HG02981 (cell line): ENCODE measurements at regions not wholly inside any gene's neighbourhood (a gene's known extent, or its start where the extent isn't known, plus 50 kb on each side); places are given as distances from the start of the nearest gene placed in this dataset.

ENCODE experiments used
- ATAC-seq: cut with Tn5 transposase; IDR thresholded peaks from one replicate; pipeline ENCODE4 v1.9.1; 2021; ENCODE audit warnings: mild to moderate bottlenecking, moderate library complexity; ENCODE audit not compliant: unreplicated experiment

DNA sequence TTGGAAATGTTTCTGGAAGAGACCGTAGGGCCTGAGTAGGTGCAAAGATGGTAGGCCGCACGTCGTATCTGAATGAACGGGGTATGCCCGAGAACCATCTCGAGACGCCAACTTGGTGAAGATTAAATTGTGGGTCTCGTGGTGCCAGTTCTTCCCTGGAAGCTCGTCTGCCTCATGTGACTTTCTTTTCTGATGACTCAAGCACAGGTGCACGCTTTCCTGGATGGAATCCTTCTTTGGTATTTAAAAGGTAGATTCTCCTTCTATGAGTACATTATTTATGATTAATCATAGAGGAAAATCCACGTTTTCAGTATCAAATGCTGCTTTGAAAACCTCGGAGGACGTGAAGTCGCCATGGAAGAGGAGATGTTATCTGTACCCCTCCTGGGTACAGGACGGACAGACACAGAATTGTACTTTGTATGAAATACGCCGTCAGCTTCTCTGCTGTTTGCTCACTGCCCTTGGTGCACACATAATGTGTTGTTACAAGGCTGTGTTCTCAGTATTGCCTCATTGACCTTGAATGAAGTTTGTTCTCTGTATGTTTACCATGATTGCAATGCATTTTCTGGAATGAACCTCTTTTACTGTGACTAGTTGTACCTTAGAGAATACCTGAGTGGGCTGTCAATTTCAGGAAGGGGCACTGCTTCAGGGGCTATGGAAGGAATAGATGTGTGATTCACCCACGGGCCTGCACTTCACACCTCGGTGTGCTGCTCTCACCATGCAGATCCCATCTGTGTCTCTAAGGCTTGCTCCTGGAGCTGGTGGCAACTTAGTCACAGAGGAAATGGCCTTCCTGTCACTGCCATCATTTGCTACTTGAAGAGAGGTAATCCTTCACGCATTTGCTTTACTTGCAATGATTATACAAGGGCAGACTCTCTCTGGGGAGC is 137.3 kb upstream of the RTL1 start:
- ATAC-seq: no peak

DNA sequence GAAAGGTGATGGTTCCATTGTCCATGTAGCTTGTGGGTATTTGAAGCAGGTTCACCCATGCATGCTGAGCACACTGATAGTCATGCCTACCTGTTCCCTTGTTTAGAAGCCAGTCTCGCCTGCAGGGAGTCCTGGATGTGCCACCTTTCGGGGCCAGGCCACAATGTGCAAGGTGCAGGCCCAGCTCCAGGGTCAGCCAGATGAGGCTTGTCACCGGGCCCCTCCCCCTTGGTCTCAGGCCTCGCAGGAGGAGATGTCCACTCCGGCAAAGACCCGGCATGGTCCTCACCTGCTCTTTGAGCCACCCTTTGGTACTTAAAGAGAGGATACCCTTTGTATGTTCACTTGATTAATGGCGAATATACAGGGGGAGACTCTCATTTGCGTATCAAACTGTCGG is 140.4 kb upstream of the RTL1 start:
- ATAC-seq: no peak

DNA sequence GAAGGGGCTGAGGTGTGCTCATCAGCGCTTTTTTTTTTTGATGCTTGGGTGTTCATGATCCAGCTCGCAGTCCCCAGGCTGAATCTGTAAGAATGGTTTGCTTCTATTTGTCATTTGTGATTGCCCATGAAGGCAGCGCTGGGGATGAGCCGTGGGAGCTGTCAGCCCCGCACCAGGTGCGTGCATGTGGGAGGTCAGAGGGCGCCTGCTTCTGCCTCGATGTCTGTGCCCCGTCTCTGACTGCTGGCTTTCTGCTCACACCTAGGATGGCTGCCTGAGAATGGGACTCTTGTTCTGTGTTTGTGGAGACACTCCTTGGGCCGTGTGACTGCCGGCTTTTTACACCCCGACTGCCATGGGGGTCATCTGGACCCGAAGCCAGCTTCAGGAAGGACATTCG is 141.2 kb upstream of the RTL1 start:
- no peak for ATAC-seq

DNA sequence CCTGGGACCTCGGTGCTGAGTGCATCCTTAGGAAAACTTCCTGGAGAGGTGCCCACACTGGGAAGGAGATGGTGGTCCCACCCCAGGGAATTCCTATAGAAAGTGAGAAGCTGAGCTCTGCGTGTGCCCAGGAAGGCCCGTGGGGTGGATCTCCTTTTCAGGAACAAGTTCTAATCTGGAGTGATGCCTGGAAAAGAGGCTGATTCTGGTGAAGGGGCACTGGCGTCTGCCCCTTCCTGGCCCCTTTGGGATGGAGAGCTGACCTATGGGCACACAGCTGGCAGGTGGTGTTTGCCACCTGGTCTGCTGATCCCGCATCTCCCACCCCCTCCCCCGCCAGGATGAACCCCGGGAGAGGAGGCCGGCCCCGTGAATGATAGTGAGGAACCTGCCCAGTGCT is 142.0 kb upstream of the RTL1 start:
- ATAC-seq: no peak

DNA sequence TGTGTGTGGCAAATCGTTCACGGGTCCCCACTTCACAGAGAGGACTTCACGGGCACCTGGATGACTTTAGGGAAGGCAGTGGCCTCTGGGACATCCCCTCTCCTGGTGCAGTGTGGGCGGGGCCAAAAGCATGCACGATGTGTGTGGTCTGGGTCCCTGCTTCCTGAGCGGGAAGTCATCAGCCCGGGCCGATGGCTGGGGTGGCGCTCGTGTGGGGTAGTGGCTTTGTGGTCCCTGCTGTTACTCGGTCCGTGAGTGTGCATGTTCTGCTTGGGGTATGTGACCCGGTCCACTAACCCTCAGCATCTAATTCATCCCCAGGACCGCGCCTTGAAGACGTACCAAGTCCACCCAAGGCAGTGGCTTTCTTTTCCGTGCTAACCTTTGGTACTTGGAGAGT is 142.5 kb upstream of the RTL1 start:
- ATAC-seq: no peak

DNA sequence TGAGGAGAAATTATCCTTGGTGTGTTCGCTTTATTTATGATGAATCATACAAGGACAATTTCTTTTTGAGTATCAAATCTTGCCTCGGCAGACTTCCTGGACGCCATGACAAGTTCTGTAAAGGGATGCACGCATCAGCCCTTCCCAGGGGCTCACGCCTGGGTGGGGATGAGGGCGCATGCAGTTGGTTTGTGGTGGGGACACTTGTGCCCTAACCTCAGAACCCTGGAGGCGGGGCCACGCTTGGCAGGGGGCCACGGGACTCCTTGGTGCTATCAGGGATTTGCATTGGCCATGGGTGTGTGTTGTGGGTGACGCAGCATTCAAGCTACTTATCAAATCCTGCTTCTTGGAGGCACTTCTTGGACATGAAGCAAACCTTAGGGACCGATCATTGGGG is 143.8 kb upstream of the RTL1 start:
- no peak for ATAC-seq

DNA sequence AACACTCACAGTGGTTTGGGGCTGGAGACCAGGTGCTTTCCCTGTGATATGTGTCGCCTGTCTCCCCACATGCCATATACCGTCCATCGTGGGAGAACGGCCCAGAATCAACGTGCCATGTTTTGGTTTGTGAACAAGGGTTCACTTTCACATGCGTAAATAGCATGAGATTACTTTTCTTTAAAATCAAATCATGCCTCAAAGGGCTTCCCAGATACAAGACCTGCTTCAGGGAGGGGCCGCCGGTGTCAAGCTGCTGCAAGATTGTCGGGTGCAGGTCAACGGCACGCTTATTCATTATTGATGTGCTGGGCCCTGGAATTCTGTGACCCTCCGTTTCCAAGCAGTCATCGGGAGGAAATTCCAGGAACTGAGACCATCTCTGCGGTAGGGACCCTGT is 145.2 kb upstream of the RTL1 start:
- ATAC-seq: no peak

DNA sequence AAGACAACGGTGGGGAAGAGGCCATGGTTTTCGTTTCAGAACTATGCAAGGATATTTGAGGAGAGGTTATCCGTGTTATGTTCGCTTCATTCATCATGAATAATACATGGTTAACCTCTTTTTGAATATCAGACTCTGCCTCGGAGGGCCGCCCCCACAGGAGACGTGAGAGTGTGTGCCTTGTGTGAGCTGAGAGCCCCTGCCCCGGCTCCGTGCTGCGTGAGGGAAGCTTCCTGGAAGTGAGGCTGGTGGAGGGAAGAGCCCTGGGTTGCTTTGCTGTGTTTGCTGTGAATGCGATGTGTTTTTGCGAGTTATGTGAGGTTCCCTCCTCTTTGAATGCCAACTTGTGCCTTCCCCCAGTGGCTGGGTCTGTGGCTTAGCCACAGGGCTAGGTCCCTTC is 146.0 kb upstream of the RTL1 start:
- no peak for ATAC-seq

DNA sequence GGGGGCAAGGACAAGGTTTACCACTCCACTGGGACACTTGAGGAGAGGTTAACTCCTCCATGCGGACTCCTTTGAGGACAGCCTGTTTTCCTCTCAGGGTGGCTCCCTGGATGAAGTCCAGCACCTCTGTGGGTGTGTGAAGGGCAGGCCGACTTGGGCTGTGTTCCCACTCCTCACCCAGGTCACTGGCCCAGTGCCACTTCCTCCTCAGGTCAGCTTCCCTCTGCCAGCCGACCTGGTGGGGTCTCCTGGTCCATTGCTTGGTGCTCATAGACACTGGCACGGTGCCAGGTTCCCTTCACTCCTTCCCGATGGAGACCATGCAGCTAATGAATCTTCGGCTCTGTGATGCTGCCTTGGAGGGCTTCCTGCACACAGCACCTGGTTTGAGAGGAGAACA is 146.4 kb upstream of the RTL1 start:
- ATAC-seq: no peak

DNA sequence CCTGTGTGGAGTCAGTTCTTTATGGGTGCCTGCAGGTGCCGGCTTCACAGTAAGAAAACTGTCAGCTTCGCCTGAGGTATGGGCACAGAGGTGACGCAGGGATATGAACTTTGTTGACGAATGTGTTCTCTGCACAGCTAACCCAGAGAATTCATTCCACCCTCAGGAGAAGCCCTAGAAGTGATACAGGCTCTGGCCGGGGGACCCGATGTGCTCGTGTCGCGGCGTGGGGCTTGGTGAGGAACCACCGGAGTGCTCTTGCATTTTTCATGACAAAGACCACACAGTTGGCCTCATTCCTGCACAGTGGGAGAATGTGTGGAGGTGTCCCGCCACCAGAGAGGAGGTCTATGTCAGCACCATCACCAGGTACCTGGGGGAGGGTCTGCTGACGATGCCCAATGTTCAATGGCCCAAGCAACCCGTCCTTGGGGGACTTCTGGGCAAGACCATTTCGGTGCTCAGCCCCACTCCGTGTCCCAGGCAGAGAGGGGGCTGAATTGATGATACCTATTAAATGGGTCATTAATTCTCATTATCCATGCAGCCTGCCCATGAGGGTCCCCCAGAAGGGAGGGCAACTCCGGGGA is 147.5 kb upstream of the RTL1 start:
- ATAC-seq: no peak

DNA sequence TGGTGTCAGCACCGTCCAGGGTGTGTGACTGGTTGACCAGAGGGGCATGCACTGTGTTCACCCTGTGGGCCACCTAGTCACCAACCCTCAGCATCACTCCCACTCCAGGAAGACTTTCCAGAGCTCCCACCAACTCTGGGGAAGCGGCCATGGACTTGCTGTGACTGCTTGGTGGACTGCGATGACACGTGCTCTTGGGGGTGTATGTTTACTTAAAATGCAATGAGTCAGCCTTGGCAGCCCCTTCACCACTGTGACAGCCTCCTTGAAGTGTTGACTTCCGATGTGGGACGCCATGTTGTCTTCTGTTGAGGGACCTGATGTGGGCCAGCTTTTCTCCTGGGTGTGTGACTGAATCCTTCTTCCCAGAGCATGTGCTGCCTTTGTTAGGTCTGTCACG is 151.1 kb upstream of the RTL1 start:
- ATAC-seq: no peak

DNA sequence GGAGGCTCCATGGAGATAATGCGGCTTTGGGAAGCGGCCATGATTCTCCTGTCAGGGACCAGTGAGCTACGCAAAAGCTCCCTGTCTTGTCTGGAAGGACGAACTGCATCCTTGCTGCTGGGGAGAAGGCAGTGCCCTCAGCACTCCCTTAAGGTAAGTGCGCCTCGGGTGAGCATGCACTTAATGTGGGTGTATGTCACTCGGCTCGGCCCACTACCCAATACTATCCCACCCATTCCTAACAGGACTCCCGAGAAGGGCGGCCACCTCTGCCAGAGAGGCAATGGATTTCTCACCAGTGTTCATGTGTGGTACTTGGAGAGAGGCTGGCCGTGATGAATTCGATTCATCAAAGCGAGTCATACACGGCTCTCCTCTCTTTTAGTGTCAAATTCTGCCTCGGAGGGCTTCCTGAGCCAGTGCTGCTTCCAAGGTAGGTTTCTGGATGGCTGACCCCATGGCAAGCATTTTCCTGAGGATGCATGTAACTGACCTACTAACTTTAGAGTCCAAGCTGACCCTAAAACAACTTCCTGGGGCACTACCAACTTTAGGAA is 151.7 kb upstream of the RTL1 start:
- no peak for ATAC-seq

DNA sequence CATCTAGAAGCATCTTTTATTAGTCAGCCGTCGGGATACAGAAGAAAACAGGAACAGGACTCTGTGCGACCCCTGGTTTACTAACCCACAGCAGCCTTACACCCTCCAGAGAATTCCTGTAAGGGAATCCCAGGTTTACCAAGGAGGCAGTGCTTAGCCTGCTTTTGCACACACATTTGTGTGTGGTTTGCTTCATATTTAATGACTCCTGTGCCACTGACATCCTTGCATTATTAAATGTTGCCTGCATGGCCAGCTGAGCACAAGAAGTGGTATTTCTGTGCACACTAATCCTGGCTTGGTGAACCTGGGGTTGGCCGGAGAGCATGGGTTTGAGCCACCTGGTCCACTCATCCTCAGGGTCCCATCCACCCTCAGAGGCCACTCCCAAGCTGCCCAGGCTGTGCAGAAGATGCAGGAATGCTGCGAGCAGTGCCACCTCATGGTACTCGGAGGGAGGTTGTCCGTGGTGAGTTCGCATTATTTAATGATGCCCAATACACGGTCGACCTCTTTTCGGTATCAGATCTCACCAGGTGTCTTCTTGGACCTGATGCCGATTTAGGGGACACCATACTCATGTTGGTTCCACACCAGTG is 152.4 kb upstream of the RTL1 start:
- no peak for ATAC-seq

DNA sequence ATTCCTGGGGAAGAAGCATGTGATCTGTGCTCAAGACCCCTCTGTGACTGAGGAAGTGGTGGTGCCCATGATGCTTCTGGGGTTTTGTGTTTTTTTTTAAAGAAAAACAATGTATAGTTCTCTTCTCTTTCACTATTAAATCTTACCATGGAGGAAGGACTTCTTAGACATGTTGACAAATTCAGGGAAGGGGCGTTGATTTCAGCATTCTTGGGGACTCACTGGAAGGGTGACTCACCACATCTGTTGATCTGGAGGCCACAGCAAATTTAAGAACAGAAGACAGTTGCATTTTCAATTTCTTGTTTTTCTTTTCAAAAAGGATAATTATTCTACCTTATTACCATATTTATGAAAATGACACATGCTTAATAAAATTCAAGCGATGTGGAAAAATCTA is 152.9 kb upstream of the RTL1 start:
- ATAC-seq: no peak

DNA sequence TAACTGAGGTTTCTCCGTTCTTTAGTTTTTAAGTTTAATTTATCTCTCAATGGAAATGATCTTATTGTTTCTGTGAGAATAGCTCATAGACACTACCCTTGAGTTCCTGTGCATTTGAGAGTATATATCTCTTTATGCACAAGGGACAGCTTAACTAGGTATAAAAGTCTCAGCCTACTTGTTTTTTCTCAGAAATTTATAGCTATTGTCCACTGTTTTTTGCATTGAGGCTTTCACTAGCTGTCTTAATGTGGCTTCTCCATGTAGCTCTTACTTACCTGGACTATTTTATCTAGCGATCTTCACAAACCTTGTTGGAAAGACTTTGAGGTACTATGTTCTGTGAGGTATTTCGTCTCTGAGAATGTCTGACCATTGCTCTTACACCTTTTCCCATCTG is 153.9 kb upstream of the RTL1 start:
- ATAC-seq: no peak

DNA sequence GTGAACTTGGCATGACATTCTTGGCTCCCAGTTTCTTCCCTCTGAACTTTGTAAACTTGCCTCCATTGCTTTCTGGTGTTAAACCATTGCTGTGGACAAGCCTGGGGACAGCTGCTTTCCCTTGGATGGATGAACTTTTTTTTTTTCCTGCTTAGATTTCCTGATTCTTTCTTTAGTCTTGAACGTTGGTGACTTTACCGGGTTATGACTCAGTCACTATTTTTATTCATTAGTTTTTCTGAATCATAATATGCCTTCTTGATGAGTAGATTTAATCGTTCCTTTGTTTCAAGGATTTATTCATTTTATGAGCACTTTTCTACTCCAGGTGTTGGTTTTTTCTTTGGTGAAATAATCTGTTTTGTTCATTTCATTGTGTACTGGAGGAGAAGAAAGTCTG is 155.0 kb upstream of the RTL1 start:
- ATAC-seq: no peak

DNA sequence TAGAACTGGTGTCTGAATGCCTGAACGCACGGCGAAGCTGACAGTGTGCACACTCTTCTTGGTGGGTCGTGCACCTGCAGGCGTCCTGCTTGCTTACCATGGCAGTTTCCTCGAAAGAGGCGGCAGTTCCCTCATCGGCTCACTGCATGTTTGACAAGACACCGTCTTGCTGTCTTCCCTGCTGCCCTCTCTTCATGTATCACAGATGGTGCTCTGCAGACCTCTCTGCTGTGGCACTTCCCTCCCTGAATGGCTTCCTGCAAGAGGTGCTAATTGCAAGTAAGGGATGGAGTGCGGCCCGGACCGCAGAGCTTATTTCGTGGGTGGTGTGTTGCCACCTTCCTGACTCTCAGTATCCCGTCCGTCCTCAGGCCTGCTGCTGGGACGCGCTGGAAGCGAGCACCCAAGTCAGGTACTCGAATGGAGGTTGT is 156.7 kb upstream of the RTL1 start:
- no peak for ATAC-seq

DNA sequence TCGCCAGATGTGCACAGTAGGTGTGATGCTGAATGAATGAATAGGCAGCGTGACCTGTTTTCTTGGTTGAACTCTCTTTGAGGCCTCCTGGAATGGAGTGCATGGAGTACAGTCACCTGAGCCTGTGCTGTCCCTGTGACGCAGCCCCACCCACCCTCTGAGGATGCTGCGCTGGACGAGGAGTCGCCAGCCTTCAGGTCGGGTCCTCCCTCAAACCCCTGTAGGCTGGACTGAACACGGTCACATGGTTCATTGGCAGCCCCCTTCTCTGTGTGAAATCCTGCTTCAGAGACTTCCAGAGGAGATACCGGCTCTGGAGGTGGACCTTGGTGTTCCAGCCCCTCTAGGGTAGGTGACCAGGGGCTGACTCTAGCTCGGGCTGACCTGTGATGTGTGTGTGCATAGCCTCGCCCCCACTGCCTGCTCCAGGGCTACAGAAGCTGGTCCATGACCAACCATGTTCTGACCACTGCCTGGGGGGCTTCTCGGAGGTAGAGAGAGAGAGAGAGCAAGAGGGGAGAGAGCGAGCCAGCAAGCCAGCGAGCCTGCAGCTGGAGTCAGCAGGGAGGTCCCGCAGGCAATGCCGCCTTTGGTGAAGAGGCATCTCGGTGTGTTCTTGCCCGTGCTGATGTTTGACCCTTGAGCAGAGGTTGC is 158.0 kb upstream of the RTL1 start:
- ATAC-seq: no peak

DNA sequence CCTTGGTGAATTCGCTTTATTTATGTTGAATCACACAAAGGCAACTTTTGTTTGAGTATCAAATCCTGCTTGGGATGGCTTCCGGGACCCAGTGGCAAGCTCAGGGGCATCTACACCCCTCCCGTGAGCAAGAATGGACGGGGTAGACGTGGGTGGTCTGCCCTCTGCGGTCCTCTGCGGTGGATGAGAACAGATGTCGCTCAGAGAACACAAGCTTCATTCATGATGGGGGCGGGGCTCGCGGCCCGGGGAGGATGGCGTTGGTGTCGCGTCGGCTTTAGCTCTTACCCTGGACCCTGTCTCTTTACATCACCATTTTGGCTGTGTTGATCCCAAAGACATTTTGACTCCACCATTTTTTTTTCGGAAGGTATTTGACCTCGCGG is 158.5 kb upstream of the RTL1 start:
- ATAC-seq: no peak

DNA sequence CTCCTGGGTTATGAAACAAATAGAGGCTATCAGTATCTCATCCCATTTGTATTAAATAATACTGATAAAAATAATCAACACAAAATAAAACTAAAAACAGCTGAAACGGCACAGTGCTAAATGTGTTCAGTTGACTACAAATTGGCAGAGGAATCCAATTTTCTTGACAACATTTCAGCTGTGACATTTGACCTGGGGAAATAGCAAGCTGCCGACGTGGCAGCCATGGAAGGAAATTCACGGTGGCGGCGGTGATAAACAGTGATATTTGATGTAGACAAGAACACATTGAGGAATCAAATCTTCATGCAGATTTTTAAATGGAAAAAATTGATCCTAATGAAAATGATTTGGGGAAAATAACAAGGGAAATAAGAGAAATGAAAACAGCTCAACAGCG is 159.1 kb upstream of the RTL1 start:
- no peak for ATAC-seq

DNA sequence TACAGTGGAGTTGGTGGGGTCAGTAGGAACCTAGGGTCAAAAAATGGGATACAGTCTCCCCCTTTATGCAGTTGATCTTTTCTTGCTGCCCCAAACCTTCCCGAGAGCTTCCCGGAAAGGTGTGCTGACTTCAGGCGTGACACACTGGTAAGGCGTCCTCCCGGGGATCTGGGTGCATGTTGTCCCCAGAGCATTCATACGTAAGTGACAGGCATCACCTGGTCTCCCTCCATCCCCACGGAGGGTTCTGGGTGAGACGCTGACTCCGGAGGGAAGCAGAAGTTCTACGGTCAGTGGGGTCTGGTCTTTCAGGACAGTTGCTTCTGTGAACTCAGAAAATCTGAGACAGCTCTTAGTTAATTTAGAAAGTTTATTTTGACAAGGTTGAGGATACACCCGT is 159.6 kb upstream of the RTL1 start:
- ATAC-seq: no peak
